ENCODE measurements at regions not wholly inside any gene's neighbourhood (a gene's known extent, or its start where the extent isn't known, plus 50 kb on each side); places are given as distances from the start of the nearest gene placed in this dataset.
A peak's percentile ranks its signal among the peaks of the same experiment; 100 is the strongest.

- Histone ChIP-seq H3K9ac (ENCODE audit: extremely low read depth, insufficient read length, low read length) (no peak overlapping the region), H3K4ac (ENCODE audit: low read depth, low read length) (no peak overlapping the region), H3K9me3 (ENCODE audit: control insufficient read depth, low read depth, low read length) (no peaks in the 10 kb centered on the region), H4K91ac (ENCODE audit: insufficient read length, low read depth, low read length) (no peak overlapping the region), H3K4me1 (ENCODE audit: insufficient read depth, low read length) (no peaks in the 10 kb centered on the region), H3K27me3 (ENCODE audit: insufficient read depth, low read length) (no peaks in the 10 kb centered on the region; the same call in 1 of the 2 replicates), H3K14ac (ENCODE audit: insufficient read depth, low read length) (no peak overlapping the region), H2BK120ac (ENCODE audit: low read depth, low read length, poor library complexity, severe bottlenecking) (no peak overlapping the region), H4K20me1 (ENCODE audit: control insufficient read depth, insufficient read depth, insufficient read length) (no peaks in the 10 kb centered on the region), H3K18ac (ENCODE audit: insufficient read length, low read depth, low read length) (no peak overlapping the region), H2AFZ (ENCODE audit: low read length) (no peak overlapping the region), H3K23me2 (ENCODE audit: insufficient read length, low read depth, low read length, poor library complexity, severe bottlenecking) (peaks cover 13% of the 10 kb centered on the region), H3K56ac (ENCODE audit: insufficient read length, low read depth, low read length) (no peak overlapping the region), H3T11ph (ENCODE audit: low read length) (no peak overlapping the region), H2BK15ac (ENCODE audit: low read depth, low read length) (no peak overlapping the region), H4K5ac (ENCODE audit: insufficient read length, low read depth, low read length) (no peak overlapping the region), H2BK20ac (ENCODE audit: low read depth, low read length, poor library complexity, severe bottlenecking) (no peak overlapping the region), H3K4me2 (ENCODE audit: insufficient read depth, insufficient read length, low read length) (no peak overlapping the region), H3K79me1 (ENCODE audit: insufficient read depth, low read depth, low read length, poor library complexity, severe bottlenecking) (no peaks in the 10 kb centered on the region), H3K79me2 (ENCODE audit: insufficient read depth, low read length) (no peaks in the 10 kb centered on the region), H3K23ac (ENCODE audit: insufficient read length, low read depth, low read length) (no peak overlapping the region), H2BK5ac (ENCODE audit: insufficient read length, low read length) (no peak overlapping the region), H2AK5ac (ENCODE audit: insufficient read length, low read length) (no peak overlapping the region), H3K27ac (ENCODE audit: insufficient read length, low read depth, low read length) (no peak overlapping the region), H2BK12ac (ENCODE audit: insufficient read length, low read depth, low read length) (no peak overlapping the region), H4K8ac (replicated peaks; ENCODE audit: insufficient read length, low read depth, low read length) (no peak overlapping the region)
- peak; percentile 50 for DNase-seq
- Mint-ChIP-seq H3K9me3 (no peaks in the 10 kb centered on the region), H3K4me3 (peak overlapping the region in 1 of 2 experiments; percentile 77; a peak in 2 of 5 replicates), H3K4me1 (peaks cover 18 to 21% of the 10 kb centered on the region in 2 experiments), H3K36me3 (ENCODE audit: insufficient read depth in 1 of 3, low read depth in 3 of 3) (no peaks in the 10 kb centered on the region; a peak in 1 of 7 replicates), H3K27me3 (ENCODE audit: low read depth) (peaks cover 66% of the 10 kb centered on the region), H3K27ac (no peak overlapping the region)
- WGBS (ENCODE audit: extremely low coverage, insufficient read length, low lambda C conversion rate): no CpG with 5 or more reads among the region's 13 CpGs
- 0 out of 3 replicates have a peak, but pooled peaks have one; percentile 11 for TF ChIP-seq CTCF (conservative IDR thresholded peaks at IDR 0.05)
These were observed 69.0 kb upstream of the CAPRIN2 start for GRCh38 chr12:30823764-30824163.
